GM12892 (cell line): ENCODE measurements at regions not wholly inside any gene's neighbourhood (a gene's known extent, or its start where the extent isn't known, plus 50 kb on each side); places are given as distances from the start of the nearest gene placed in this dataset.

Source experiments
- POLR2A ChIP-seq: IDR thresholded peaks from 2 replicates; pipeline ENCODE4 v1.6.1; 2011; ENCODE audit warnings: low read depth, low read length, control low read depth
- POLR2AphosphoS5 ChIP-seq: IDR thresholded peaks from 2 replicates; pipeline ENCODE4 v1.6.1; 2011; ENCODE audit warnings: low read depth, low read length, control low read depth

GRCh38 chr3:21912711-21913110 is 161.7 kb upstream of the ZNF385D start:
- TF ChIP-seq POLR2A (no peak), POLR2AphosphoS5 (no peak)
